Astrocyte (in vitro differentiated cells and primary cell): ENCODE measurements at regions not wholly inside any gene's neighbourhood (a gene's known extent, or its start where the extent isn't known, plus 50 kb on each side); places are given as distances from the start of the nearest gene placed in this dataset.
A peak's percentile ranks its signal among the peaks of the same experiment; 100 is the strongest.

Source experiments
- DNase-seq: peaks from one replicate; pipeline ENCODE4 v3.0.0-alpha.2; 2010; ENCODE audit warnings: low read depth
- FAIRE-seq: peaks from 2 replicates; lab custom pipeline; 2011; peaks lifted over from hg19 to GRCh38; lab: Jason Lieb, UNC
- H2AFZ ChIP-seq: 2 replicates; pipeline ENCODE4 v1.6.0; 2012; ENCODE audit warnings: low read depth, low read length, inconsistent platforms
- H3K27ac ChIP-seq: 2 replicates; pipeline ENCODE4 v1.5.1; 2011; ENCODE audit warnings: low read depth, low read length, inconsistent platforms
- H3K27me3 ChIP-seq: 2 replicates; pipeline ENCODE4 v1.6.0; 2011; ENCODE audit warnings: low read length, inconsistent platforms; ENCODE audit not compliant: insufficient read depth
- H3K36me3 ChIP-seq: 2 replicates; pipeline ENCODE4 v1.5.1; 2011; ENCODE audit warnings: low read length, inconsistent platforms; ENCODE audit not compliant: insufficient read depth
- H3K4me1 ChIP-seq: 2 replicates; pipeline ENCODE4 v1.5.1; 2011; ENCODE audit warnings: low read length, inconsistent platforms; ENCODE audit not compliant: insufficient read depth
- H3K4me2 ChIP-seq: 2 replicates; pipeline ENCODE4 v1.6.0; 2012; ENCODE audit warnings: low read length, inconsistent platforms
- H3K4me3 ChIP-seq: 2 replicates; pipeline ENCODE4 v1.5.1; 2011; ENCODE audit warnings: low read depth, mild to moderate bottlenecking, low read length, inconsistent platforms; ENCODE audit not compliant: insufficient read depth
- H3K79me2 ChIP-seq: 2 replicates; pipeline ENCODE4 v1.6.0; 2012; ENCODE audit warnings: mild to moderate bottlenecking, low read length, inconsistent platforms; ENCODE audit not compliant: insufficient read depth
- H3K9ac ChIP-seq: 2 replicates; pipeline ENCODE4 v1.6.0; 2012; ENCODE audit warnings: mild to moderate bottlenecking, low read length, inconsistent platforms
- H3K9me3 ChIP-seq: 2 replicates; pipeline ENCODE4 v1.5.1; 2012; ENCODE audit warnings: low read depth, mild to moderate bottlenecking, low read length, inconsistent platforms; ENCODE audit not compliant: insufficient read depth
- H4K20me1 ChIP-seq: 2 replicates; pipeline ENCODE4 v1.6.0; 2012; ENCODE audit warnings: low read length, inconsistent platforms; ENCODE audit not compliant: insufficient read depth
- H3K27ac Mint-ChIP-seq: one replicate; pipeline ENCODE4 v1.8.0; 2021; ENCODE audit warnings: mild to moderate bottlenecking, mixed read lengths; ENCODE audit not compliant: unreplicated experiment
- H3K27me3 Mint-ChIP-seq: one replicate; pipeline ENCODE4 v1.8.0; 2021; ENCODE audit warnings: low read depth, mixed read lengths; ENCODE audit not compliant: unreplicated experiment
- H3K36me3 Mint-ChIP-seq: one replicate; pipeline ENCODE4 v1.8.0; 2021; ENCODE audit warnings: low read depth, mixed read lengths; ENCODE audit not compliant: unreplicated experiment
- H3K4me1 Mint-ChIP-seq: one replicate; pipeline ENCODE4 v1.8.0; 2021; ENCODE audit warnings: low read depth, mixed read lengths; ENCODE audit not compliant: unreplicated experiment
- H3K4me3 Mint-ChIP-seq: one replicate; pipeline ENCODE4 v1.8.0; 2021; ENCODE audit warnings: mild to moderate bottlenecking, moderate library complexity, mixed read lengths; ENCODE audit not compliant: unreplicated experiment
- H3K9me3 Mint-ChIP-seq: one replicate; pipeline ENCODE4 v1.8.0; 2021; ENCODE audit warnings: mild to moderate bottlenecking, mixed read lengths; ENCODE audit not compliant: unreplicated experiment
- EZH2 ChIP-seq: IDR thresholded peaks from 2 replicates; pipeline ENCODE4 v1.6.1; 2012; ENCODE audit warnings: mild to moderate bottlenecking, low read length, inconsistent platforms; ENCODE audit not compliant: insufficient read depth
- TF ChIP-seq, protein P1 (sequence below): IDR thresholded peaks from 2 replicates; pipeline ENCODE4 v1.5.1; 2011; ENCODE audit warnings: low read depth, mild to moderate bottlenecking, inconsistent platforms, low read length, moderate library complexity; ENCODE audit not compliant: insufficient read depth

DNA sequence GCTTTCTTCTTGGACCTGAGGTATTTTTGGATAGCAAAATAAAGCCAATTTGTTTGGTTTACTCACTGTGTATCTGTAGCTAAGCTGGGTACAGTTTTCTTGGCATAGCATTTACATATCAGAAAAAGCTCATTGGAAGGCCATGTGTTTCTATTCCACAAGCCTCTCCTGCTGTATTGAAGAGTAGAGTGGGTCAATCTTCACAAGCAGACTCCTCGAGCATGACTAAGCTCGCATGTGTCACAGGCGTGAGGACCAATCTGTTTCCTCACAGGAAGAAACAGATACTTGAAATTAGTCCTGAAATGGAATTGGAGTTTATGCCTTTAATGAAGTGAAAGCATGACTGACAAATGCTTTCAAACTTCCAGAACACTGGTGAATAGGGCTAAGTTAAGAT is 1279.0 kb upstream of the MAP3K7 start:
- Mint-ChIP-seq H3K36me3 (no peaks in the 10 kb centered on the region), H3K4me1 (peaks cover 6% of the 10 kb centered on the region), H3K4me3 (no peak overlapping the region), H3K9me3 (no peaks in the 10 kb centered on the region), H3K27ac (peak overlapping the region; percentile 41), H3K27me3 (no peaks in the 10 kb centered on the region)
- DNase-seq (no peak), FAIRE-seq (no peak)
- Histone ChIP-seq H3K4me3 (no peak overlapping the region), H4K20me1 (no peaks in the 10 kb centered on the region), H3K4me2 (no peak overlapping the region), H3K9ac (no peak overlapping the region), H3K9me3 (no peaks in the 10 kb centered on the region), H3K27me3 (no peaks in the 10 kb centered on the region), H3K4me1 (no peaks in the 10 kb centered on the region), H3K36me3 (no peaks in the 10 kb centered on the region), H3K27ac (no peak overlapping the region), H3K79me2 (no peaks in the 10 kb centered on the region), H2AFZ (no peak overlapping the region)
- TF ChIP-seq EZH2: no peak
- TF ChIP-seq, protein P1, sequence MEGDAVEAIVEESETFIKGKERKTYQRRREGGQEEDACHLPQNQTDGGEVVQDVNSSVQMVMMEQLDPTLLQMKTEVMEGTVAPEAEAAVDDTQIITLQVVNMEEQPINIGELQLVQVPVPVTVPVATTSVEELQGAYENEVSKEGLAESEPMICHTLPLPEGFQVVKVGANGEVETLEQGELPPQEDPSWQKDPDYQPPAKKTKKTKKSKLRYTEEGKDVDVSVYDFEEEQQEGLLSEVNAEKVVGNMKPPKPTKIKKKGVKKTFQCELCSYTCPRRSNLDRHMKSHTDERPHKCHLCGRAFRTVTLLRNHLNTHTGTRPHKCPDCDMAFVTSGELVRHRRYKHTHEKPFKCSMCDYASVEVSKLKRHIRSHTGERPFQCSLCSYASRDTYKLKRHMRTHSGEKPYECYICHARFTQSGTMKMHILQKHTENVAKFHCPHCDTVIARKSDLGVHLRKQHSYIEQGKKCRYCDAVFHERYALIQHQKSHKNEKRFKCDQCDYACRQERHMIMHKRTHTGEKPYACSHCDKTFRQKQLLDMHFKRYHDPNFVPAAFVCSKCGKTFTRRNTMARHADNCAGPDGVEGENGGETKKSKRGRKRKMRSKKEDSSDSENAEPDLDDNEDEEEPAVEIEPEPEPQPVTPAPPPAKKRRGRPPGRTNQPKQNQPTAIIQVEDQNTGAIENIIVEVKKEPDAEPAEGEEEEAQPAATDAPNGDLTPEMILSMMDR: no peak

DNA sequence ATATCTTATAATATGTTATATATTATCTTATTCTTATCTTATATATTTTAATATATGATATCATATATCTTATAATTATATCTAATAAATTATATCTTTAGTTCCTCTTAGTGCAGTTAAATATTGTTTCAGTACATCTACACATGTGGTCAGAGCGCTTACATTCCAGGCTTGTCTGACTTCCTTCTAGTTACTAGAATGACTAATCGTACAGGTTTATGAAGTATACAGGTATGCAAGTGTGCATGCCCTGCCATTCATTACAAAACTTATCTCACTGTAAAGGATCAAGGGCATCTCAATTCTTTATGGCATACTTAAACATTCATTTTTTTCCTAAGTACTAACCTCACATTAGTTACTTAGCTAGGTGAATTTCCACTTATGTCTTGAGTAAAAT is 1278.0 kb upstream of the MAP3K7 start:
- Mint-ChIP-seq H3K9me3 (no peaks in the 10 kb centered on the region), H3K27me3 (no peaks in the 10 kb centered on the region), H3K27ac (no peak overlapping the region), H3K4me3 (no peak overlapping the region), H3K36me3 (no peaks in the 10 kb centered on the region), H3K4me1 (peaks cover 11% of the 10 kb centered on the region)
- Histone ChIP-seq H3K27me3 (no peaks in the 10 kb centered on the region), H3K27ac (no peak overlapping the region), H3K9me3 (no peaks in the 10 kb centered on the region), H2AFZ (no peak overlapping the region), H3K79me2 (no peaks in the 10 kb centered on the region), H3K4me1 (no peaks in the 10 kb centered on the region), H3K4me3 (no peak overlapping the region), H3K4me2 (no peak overlapping the region), H4K20me1 (no peaks in the 10 kb centered on the region), H3K9ac (no peak overlapping the region), H3K36me3 (no peaks in the 10 kb centered on the region)
- FAIRE-seq: no peak
- no peak for TF ChIP-seq EZH2
- TF ChIP-seq, protein P1: no peak
- no peak for DNase-seq

DNA sequence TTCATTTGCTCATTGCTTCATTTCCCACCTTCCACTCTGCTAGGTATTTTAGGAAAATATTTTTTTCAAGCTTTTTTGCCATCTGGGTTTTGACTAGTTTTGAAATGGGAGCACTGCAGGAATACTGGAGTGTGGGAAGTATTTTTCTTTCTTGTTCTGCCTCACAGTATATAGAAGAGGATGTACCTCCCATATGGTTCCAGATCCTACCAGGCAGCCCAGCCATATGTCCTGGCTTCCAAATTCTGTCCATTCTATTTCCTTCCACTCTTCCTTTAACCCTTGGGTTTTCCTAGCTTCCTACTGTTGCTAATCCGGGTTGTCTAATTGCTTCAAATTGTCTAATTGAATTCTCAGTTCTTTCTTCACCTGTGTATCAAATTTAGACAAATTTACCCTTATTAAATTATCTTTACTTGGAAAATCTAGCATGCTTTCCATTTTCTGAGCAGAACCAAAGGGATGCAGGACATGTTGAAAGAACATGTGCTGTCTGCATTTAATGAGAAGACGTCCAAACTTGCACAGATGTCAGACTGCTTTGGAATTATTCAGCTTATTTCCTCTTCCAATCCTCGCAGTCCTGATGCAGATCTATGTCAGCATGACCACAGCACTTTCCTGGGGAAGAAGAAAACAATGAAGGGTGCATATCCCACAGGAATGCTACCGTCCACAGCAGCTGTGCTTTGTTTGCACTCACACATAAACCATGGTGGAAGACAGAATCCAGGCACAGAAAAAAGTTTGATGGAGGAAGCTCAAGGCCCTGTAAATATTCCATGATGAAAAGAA is 1273.9 kb upstream of the MAP3K7 start:
- H3K36me3 Mint-ChIP-seq: no peaks in the 10 kb centered on the region
- no peaks in the 10 kb centered on the region for H3K27me3 Mint-ChIP-seq
- H3K27ac Mint-ChIP-seq: peak overlapping the region; percentile 70
- Histone ChIP-seq H3K4me1 (no peaks in the 10 kb centered on the region), H3K4me3 (no peak overlapping the region), H3K27me3 (no peaks in the 10 kb centered on the region), H4K20me1 (no peaks in the 10 kb centered on the region), H3K36me3 (no peaks in the 10 kb centered on the region), H3K79me2 (no peaks in the 10 kb centered on the region), H3K9me3 (no peaks in the 10 kb centered on the region), H2AFZ (no peak overlapping the region), H3K9ac (no peak overlapping the region), H3K27ac (no peak overlapping the region), H3K4me2 (no peak overlapping the region)
- TF ChIP-seq, protein P1: no peak
- TF ChIP-seq EZH2: no peak
- H3K4me3 Mint-ChIP-seq: no peak overlapping the region
- peak; percentile 74 for DNase-seq
- H3K4me1 Mint-ChIP-seq: peaks cover 9% of the 10 kb centered on the region
- no peaks in the 10 kb centered on the region for H3K9me3 Mint-ChIP-seq
- FAIRE-seq: no peak
